Upper lobe of left lung (tissue), 4 donors: ENCODE measurements at regions not wholly inside any gene's neighbourhood (a gene's known extent, or its start where the extent isn't known, plus 50 kb on each side); places are given as distances from the start of the nearest gene placed in this dataset.

Experiments
- POLR2AphosphoS5 ChIP-seq, 2 donors: sonication (generic); formaldehyde crosslinking; IDR thresholded peaks; one replicate each; pipeline ENCODE4 v1.5.1; 2017; ENCODE audit warnings: antibody characterized with exemption in 2 of 2
- TF ChIP-seq, protein P1 (sequence below), 6 experiments: fragments of 450-650 bp in 4 of 6; fragments of 200-600 bp in 2 of 6; sonication (generic) in 2 of 6; IDR thresholded peaks; one replicate each; pipeline ENCODE4 v1.5.1; 2016 to 2019; ENCODE audit warnings: antibody characterized with exemption in 6 of 6

DNA sequence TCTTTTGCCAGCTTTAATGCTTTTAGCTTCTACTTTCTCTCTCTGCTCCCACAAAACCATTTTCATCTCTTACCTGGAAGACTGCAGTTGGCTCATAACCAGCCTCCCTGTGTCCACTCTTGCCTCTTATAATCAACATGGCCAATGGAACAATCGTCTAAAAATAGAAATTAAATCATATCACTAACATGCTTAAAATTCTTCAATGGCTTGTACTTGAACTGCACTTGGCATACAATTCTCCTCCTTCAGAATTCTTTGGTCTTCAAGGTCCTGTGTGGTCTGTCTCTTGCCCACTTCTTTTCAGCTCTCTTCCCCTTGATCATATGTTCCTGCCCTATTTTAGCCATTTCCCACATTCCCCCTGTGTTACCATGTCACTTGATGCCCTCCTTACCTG is 342.2 kb downstream of the ATP23 start:
- TF ChIP-seq POLR2AphosphoS5 (IDR thresholded peaks at IDR 0.05): no peak
- TF ChIP-seq, protein P1, sequence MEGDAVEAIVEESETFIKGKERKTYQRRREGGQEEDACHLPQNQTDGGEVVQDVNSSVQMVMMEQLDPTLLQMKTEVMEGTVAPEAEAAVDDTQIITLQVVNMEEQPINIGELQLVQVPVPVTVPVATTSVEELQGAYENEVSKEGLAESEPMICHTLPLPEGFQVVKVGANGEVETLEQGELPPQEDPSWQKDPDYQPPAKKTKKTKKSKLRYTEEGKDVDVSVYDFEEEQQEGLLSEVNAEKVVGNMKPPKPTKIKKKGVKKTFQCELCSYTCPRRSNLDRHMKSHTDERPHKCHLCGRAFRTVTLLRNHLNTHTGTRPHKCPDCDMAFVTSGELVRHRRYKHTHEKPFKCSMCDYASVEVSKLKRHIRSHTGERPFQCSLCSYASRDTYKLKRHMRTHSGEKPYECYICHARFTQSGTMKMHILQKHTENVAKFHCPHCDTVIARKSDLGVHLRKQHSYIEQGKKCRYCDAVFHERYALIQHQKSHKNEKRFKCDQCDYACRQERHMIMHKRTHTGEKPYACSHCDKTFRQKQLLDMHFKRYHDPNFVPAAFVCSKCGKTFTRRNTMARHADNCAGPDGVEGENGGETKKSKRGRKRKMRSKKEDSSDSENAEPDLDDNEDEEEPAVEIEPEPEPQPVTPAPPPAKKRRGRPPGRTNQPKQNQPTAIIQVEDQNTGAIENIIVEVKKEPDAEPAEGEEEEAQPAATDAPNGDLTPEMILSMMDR (IDR thresholded peaks at IDR 0.05): no peak
